ENCODE measurements at regions not wholly inside any gene's neighbourhood (a gene's known extent, or its start where the extent isn't known, plus 50 kb on each side); places are given as distances from the start of the nearest gene placed in this dataset.
"Not testable (repeated sequence)": the region's sequence is repeated elsewhere in the genome, so short reads cannot be mapped to it uniquely, and the experiment has no call there.

- DNase-seq (ENCODE audit: low spot score), result no peak
Observed at GRCh38 chr3:95468331-95468730, 1346.1 kb upstream of the EPHA6 start.

- no peak for DNase-seq (ENCODE audit: low spot score)
Observed at GRCh38 chr3:95474338-95474737, 1340.1 kb upstream of the EPHA6 start.

- no peak for DNase-seq (ENCODE audit: low spot score)
Observed at GRCh38 chr3:95476534-95476933, 1337.9 kb upstream of the EPHA6 start.

- no peak for DNase-seq (ENCODE audit: low spot score)
Observed at GRCh38 chr3:95506174-95506573, 1308.2 kb upstream of the EPHA6 start.

GRCh38 chr3:95508124-95508523 lies 1306.3 kb upstream of the EPHA6 start:
- DNase-seq (ENCODE audit: low spot score), result no peak

- no peak for DNase-seq (ENCODE audit: low spot score)
Observed at GRCh38 chr3:95511828-95512227, 1302.6 kb upstream of the EPHA6 start.

- no peak for DNase-seq (ENCODE audit: low spot score)
Observed at GRCh38 chr3:95514260-95514659, 1300.1 kb upstream of the EPHA6 start.

GRCh38 chr3:95521396-95521795 lies 1293.0 kb upstream of the EPHA6 start:
- no peak for DNase-seq (ENCODE audit: low spot score)

- no peak for DNase-seq (ENCODE audit: low spot score)
Observed at GRCh38 chr3:95522449-95522848, 1291.9 kb upstream of the EPHA6 start.

GRCh38 chr3:95539950-95540483 lies 1274.4 kb upstream of the EPHA6 start:
- no peak for DNase-seq (ENCODE audit: low spot score)

GRCh38 chr3:95565502-95565901 lies 1248.9 kb upstream of the EPHA6 start:
- no peak for DNase-seq (ENCODE audit: low spot score)

GRCh38 chr3:95567346-95567745 lies 1247.0 kb upstream of the EPHA6 start:
- DNase-seq (ENCODE audit: low spot score), result no peak

- no peak for DNase-seq (ENCODE audit: low spot score)
Observed at GRCh38 chr3:95586754-95587153, 1227.6 kb upstream of the EPHA6 start.

GRCh38 chr3:95587641-95588040 lies 1226.8 kb upstream of the EPHA6 start:
- not testable (repeated sequence) for DNase-seq (ENCODE audit: low spot score)

GRCh38 chr3:95588473-95588872 lies 1225.9 kb upstream of the EPHA6 start:
- DNase-seq (ENCODE audit: low spot score), result no peak

- DNase-seq (ENCODE audit: low spot score), result no peak
Observed at GRCh38 chr3:95595416-95596075, 1218.8 kb upstream of the EPHA6 start.

GRCh38 chr3:95607926-95608325 lies 1206.5 kb upstream of the EPHA6 start:
- no peak for DNase-seq (ENCODE audit: low spot score)

- no peak for DNase-seq (ENCODE audit: low spot score)
Observed at GRCh38 chr3:95609411-95609810, 1205.0 kb upstream of the EPHA6 start.

- DNase-seq (ENCODE audit: low spot score), result no peak
Observed at GRCh38 chr3:95612611-95613010, 1201.8 kb upstream of the EPHA6 start.

- DNase-seq (ENCODE audit: low spot score), result no peak
Observed at GRCh38 chr3:95613993-95614392, 1200.4 kb upstream of the EPHA6 start.

GRCh38 chr3:95615592-95616310 lies 1198.6 kb upstream of the EPHA6 start:
- DNase-seq (ENCODE audit: low spot score), result no peak

GRCh38 chr3:95626107-95626506 lies 1188.3 kb upstream of the EPHA6 start:
- DNase-seq (ENCODE audit: low spot score), result no peak

GRCh38 chr3:95627293-95627692 lies 1187.1 kb upstream of the EPHA6 start:
- DNase-seq (ENCODE audit: low spot score), result no peak

Measured in ureter (tissue), 1 donor.